Activated gamma-delta T cell treated with Interleukin-2 at 50 U/mL for 16 hours (primary cell): ENCODE measurements at regions not wholly inside any gene's neighbourhood (a gene's known extent, or its start where the extent isn't known, plus 50 kb on each side); places are given as distances from the start of the nearest gene placed in this dataset.

Source experiments
- DNase-seq: peaks from one replicate; pipeline ENCODE4 v3.0.0-alpha.2; 2020

DNA sequence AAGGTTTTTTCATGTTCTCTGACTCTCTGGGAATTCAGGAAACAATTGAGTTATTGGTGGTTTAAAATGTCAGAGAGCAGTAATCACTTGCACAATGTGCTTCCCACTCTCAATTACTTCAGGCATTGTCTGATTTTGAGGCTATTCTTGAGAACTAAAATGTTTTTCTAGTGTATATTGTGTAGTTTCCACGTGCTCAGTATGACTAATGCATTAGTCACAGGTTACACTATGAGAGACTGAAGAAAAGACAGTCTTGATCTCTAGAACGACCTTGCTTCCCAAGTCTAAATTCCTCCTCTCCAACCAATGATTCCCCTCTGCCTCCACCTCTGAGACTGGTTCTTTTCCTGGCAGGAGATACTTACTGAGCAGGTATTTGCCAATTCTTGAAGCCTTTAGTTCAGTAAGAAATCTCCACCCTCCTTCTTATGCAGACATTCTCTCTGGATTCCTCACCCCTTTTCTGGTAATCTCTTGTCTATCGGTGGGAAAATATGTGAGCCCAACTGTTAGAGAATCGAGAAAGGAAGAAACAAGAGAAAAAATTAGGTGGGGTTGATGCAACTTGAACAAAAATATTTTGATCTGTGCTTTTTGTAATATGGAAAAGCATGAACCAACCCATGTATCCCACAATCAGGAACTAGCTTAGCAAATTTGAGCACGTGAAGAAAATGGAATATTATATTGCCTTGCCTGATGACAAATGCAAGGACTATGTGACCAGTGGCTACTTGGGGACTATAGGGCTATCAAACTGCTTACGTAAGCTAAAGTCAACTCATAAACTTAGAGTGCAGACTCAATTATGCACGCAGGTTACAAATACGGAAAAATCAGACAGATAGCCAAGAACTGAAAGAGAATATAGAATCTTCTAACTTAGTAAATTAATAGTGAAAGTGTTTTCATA, 61.1 kb upstream of the SLC22A16 start:
- DNase-seq = no peak

DNA sequence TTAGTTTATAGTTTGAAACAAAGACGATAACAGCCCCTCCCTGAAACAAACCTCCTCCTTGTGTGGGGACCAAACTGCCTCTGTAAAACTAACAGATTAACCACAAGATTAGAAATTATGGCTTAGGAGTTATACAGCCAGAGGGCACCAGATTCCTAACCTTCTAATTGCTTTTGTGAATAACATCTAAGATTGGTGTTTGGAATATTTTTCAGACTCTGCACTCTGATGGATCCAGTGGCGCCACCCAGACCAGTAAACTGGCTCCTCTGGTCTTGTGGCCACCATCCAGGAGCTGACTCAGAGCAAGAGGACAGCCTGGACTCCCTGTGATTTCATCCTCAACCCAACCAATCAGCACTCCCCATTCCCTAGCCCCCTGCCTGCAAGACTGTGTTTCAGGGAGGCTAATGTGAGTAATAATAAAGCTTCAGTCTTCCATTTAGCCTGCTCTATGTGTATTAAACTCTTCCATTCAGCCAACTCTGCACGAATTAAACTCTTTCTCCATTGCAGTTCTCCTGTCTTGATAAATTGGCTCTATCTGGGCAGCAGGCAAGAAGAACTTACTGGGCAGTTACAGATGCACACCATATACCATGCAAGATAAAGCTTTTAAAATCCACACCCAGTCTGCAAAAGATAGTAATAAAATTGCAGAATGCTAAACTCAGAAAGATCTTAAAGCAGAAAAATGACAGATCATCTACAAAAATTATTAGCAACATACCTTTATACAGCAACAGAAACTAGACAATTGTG, 58.5 kb upstream of the SLC22A16 start:
- DNase-seq = no peak

DNA sequence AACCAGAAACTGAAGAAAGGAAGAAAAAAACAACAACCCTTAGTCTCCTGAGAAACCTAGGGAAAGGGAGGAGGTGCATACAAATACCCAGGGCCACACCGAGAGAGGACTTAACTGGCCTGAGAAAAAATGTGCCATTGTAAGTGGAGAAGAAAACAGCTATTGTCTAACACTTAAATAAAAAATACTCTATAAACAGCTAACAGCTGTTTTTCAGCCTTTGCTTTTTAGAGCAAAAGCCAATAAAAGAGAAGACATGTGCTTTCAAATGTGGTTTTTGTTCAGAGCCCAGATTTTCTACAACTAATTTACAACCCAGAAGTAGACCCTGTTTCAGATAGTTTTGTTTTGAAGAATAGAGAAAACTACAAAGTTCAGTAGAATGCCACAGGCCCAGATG, 56.0 kb upstream of the SLC22A16 start:
- no peak for DNase-seq

DNA sequence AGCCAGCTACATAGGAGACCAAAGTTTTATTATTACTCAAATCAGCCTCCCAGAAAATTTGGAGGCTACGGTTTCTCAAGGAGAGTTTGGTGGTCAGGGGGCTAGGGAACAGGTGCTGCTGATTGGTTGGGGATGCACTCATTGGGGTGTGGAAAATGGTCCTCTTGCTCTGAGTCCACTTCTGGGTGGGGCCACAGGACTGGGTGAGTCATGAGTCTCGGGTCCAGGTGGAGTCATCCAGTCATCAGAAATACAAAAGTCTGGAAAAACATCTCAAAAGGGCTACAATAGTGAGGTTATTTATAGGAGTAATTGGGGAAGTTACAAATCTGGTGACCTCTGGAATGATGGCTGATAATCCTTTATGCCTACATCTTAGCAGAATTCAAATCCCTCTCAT, 54.3 kb upstream of the SLC22A16 start:
- DNase-seq = no peak

DNA sequence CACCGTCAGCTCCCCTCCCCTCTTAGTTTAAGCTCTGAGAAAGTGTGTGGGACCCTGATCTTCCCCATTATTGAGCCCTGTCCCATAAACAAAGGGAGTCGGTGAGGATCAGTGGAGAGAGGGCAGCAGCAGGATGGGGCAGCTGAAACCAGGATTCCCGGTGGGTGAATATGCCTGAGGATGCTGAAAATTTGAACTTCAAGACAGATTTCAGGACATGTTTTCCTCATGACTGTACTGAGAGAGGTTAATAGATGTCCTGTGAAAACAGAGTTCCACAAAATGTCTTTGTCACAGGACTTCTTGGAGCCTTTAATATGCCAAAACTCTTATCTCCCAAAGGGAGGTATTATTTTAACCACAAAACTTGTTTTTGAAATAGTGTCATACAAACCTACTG, 53.5 kb upstream of the SLC22A16 start:
- no peak for DNase-seq

DNA sequence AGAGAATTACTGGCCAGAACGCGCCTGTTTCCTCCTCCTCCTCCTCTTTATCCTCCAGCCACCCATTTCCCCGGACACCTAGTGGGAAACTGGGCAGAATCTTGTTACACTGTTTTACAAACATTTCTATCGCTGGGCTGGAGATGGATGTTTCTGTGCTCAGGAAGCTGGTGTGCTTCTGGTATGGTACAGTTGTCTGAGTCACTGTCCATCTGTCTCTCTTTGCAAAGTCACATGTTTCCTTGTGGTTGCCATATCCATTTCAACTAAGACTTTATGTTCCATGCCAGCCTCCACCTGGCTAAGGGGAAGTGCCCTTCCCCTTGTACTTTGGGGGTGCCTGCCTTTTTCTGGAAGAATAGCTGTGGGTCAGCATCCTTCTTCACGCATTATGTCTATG, 52.9 kb upstream of the SLC22A16 start:
- no peak for DNase-seq

DNA sequence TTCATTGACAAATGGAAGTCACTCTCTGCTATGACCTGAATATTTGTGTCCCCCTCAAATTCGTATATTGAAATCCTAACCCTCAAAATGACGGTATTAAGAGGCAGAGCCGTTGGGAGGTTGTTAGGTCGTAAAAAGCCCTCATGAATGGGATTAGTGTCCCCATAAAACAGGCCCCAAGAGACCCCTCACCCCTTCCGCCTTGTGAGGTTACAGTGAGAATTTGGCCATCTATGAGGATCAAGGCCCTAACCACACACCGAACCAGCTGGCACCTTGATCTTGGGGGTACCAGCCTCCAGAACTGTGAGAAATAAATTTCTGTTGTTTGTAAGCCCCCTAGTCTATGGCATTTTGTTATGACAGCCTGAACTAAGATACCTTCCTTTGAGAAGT, 52.5 kb upstream of the SLC22A16 start:
- no peak for DNase-seq

DNA sequence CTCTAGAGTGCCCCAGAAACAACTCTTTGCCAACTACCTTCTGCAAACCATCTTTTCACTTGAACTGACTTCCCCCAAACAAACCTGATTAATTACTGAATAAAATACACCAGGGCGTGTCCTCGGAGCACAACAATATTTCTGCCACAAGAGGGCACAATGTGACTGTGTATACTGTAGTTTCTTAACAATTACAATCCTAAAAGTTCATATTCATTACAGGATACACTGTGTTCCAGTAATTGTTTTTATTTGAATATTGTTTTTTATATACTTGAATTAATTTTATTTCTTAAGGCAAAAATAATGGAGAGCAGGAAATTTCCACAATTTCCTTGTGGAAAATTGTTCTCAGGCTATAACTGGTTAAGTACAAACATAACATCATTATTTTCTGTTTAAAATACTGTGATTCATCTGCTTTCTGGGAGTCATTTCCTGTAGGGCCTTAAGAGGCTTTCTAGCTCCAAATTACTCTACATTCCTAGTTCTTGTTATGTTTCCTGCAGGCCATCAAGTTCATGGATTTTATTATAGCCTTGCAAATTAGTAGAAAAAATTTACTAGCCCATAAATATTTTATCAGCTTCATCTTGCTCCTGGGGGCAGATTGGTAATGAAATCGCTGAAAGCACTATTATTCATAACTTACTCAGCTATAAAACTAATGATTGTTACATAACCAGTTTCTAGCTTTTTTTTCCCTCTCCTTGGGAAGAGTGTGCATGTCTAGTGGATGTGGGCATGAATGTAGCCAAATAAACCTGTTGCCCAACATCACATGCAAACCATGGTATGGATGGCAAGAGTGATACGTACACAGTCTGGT, 51.9 kb upstream of the SLC22A16 start:
- peak; percentile 49 for DNase-seq

DNA sequence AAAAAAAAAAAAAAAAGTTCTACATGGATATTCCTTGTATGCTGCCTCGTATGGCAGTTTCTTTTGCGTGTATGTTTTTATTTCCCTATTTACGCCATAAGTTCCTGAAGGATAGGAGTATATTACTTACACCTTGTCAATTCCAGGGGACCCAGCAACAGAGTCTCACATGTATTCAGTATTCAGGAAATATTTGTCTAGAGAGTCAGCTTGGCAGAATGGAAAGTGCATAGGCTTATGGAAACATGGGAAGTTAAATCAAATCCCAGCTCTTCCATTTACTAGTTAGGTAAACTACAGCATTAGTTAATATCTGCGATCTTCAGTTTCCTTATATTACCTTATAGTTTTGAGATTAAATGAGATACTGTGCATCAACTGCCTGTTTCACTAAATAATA, 51.1 kb upstream of the SLC22A16 start:
- no peak for DNase-seq

DNA sequence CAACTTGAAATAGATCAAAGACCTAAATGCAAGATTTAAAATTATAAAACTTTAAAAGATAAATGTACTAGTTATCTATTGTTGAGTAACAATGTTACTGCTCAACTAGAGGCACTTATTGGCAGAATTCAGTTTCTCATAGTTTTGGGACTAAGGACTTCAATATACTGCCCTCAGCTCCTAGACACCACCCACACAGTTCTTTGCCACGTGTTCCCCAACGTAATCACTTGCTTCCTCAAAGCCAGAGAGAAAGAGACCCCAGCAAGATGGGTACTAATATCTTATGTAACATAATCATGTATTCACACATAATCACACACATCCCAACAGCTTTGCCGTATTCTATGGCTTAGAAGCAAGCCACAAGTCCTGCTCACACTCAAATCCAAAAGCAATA, 50.3 kb upstream of the SLC22A16 start:
- no peak for DNase-seq
